ENCODE measurements at regions not wholly inside any gene's neighbourhood (a gene's known extent, or its start where the extent isn't known, plus 50 kb on each side); places are given as distances from the start of the nearest gene placed in this dataset.

- H3K36me3 ChIP-seq (ENCODE audit: control insufficient read depth in 4 of 4, insufficient read depth in 4 of 4, low read length in 3 of 4), result no peaks in the 10 kb centered on the region
- DNase-seq, result no peak
- WGBS (ENCODE audit: insufficient coverage), result 54% methylated on average over 10 of the region's 13 CpGs
- H3K27ac ChIP-seq (ENCODE audit: insufficient read depth in 1 of 2, low read depth in 1 of 2, low read length in 2 of 2, poor library complexity in 1 of 2, severe bottlenecking in 2 of 2), result no peak overlapping the region
- ChIA-PET CTCF (no interaction called here), POLR2A (no interaction called here)
- no peaks in the 10 kb centered on the region for H3K4me1 ChIP-seq (ENCODE audit: control extremely low read depth in 1 of 4, control insufficient read depth in 4 of 4, insufficient read depth in 4 of 4, low read length in 3 of 4)
- H3K4me3 ChIP-seq (ENCODE audit: control insufficient read depth in 1 of 7, extremely low read depth in 1 of 7, insufficient read depth in 4 of 7, low read depth in 2 of 7, low read length in 6 of 7), result no peak overlapping the region
- peaks cover 5 to 51% (median 20%) of the 10 kb centered on the region in 5 experiments for H3K27me3 ChIP-seq (replicated peaks in 2 of 5; ENCODE audit: control insufficient read depth in 4 of 5, insufficient read depth in 5 of 5, low read length in 4 of 5)
- no peaks in the 10 kb centered on the region for H3K9me3 ChIP-seq (ENCODE audit: control extremely low read depth in 1 of 5, control insufficient read depth in 4 of 5, insufficient read depth in 2 of 5, low read depth in 1 of 5, low read length in 4 of 5)
These were observed 111.6 kb upstream of the ERRFI1 start for GRCh38 chr1:8137481-8138244.

GRCh38 chr1:8136766-8137165 lies 110.7 kb upstream of the ERRFI1 start:
- Histone ChIP-seq H3K4me3 (ENCODE audit: control insufficient read depth in 1 of 7, extremely low read depth in 1 of 7, insufficient read depth in 4 of 7, low read depth in 2 of 7, low read length in 6 of 7) (no peak overlapping the region), H3K27ac (ENCODE audit: insufficient read depth in 1 of 2, low read depth in 1 of 2, low read length in 2 of 2, poor library complexity in 1 of 2, severe bottlenecking in 2 of 2) (no peak overlapping the region), H3K36me3 (ENCODE audit: control insufficient read depth in 4 of 4, insufficient read depth in 4 of 4, low read length in 3 of 4) (no peaks in the 10 kb centered on the region), H3K27me3 (replicated peaks in 2 of 5; ENCODE audit: control insufficient read depth in 4 of 5, insufficient read depth in 5 of 5, low read length in 4 of 5) (peaks cover 8 to 54% (median 20%) of the 10 kb centered on the region in 5 experiments), H3K4me1 (ENCODE audit: control extremely low read depth in 1 of 4, control insufficient read depth in 4 of 4, insufficient read depth in 4 of 4, low read length in 3 of 4) (no peaks in the 10 kb centered on the region), H3K9me3 (ENCODE audit: control extremely low read depth in 1 of 5, control insufficient read depth in 4 of 5, insufficient read depth in 2 of 5, low read depth in 1 of 5, low read length in 4 of 5) (no peaks in the 10 kb centered on the region)
- DNase-seq, result no peak
- 90% methylated on average over 5 of the region's 5 CpGs for WGBS (ENCODE audit: insufficient coverage)
- ChIA-PET CTCF (no interaction called here), POLR2A (no interaction called here)

- Histone ChIP-seq H3K27me3 (replicated peaks in 2 of 5; ENCODE audit: control insufficient read depth in 4 of 5, insufficient read depth in 5 of 5, low read length in 4 of 5) (peaks cover 8 to 54% (median 22%) of the 10 kb centered on the region in 5 experiments), H3K4me3 (ENCODE audit: control insufficient read depth in 1 of 7, extremely low read depth in 1 of 7, insufficient read depth in 4 of 7, low read depth in 2 of 7, low read length in 6 of 7) (no peak overlapping the region), H3K9me3 (ENCODE audit: control extremely low read depth in 1 of 5, control insufficient read depth in 4 of 5, insufficient read depth in 2 of 5, low read depth in 1 of 5, low read length in 4 of 5) (no peaks in the 10 kb centered on the region), H3K36me3 (ENCODE audit: control insufficient read depth in 4 of 4, insufficient read depth in 4 of 4, low read length in 3 of 4) (no peaks in the 10 kb centered on the region), H3K27ac (ENCODE audit: insufficient read depth in 1 of 2, low read depth in 1 of 2, low read length in 2 of 2, poor library complexity in 1 of 2, severe bottlenecking in 2 of 2) (no peak overlapping the region), H3K4me1 (ENCODE audit: control extremely low read depth in 1 of 4, control insufficient read depth in 4 of 4, insufficient read depth in 4 of 4, low read length in 3 of 4) (no peaks in the 10 kb centered on the region)
- POLR2A ChIA-PET, result no interaction called here
- no peak for DNase-seq
- WGBS (ENCODE audit: insufficient coverage), result 100% methylated on average over 4 of the region's 7 CpGs
- CTCF ChIA-PET, result no interaction called here
These were observed 109.1 kb upstream of the ERRFI1 start for GRCh38 chr1:8135250-8135649.

GRCh38 chr1:8134546-8135235 lies 108.6 kb upstream of the ERRFI1 start:
- no peaks in the 10 kb centered on the region for H3K4me1 ChIP-seq (ENCODE audit: control extremely low read depth in 1 of 4, control insufficient read depth in 4 of 4, insufficient read depth in 4 of 4, low read length in 3 of 4)
- ChIA-PET CTCF (no interaction called here), POLR2A (no interaction called here)
- DNase-seq, result no peak
- H3K27me3 ChIP-seq (replicated peaks in 2 of 5; ENCODE audit: control insufficient read depth in 4 of 5, insufficient read depth in 5 of 5, low read length in 4 of 5), result peaks cover 8 to 49% (median 20%) of the 10 kb centered on the region in 5 experiments
- 84% methylated on average over 13 of the region's 14 CpGs for WGBS (ENCODE audit: insufficient coverage)
- H3K36me3 ChIP-seq (ENCODE audit: control insufficient read depth in 4 of 4, insufficient read depth in 4 of 4, low read length in 3 of 4), result no peaks in the 10 kb centered on the region
- H3K9me3 ChIP-seq (ENCODE audit: control extremely low read depth in 1 of 5, control insufficient read depth in 4 of 5, insufficient read depth in 2 of 5, low read depth in 1 of 5, low read length in 4 of 5), result no peaks in the 10 kb centered on the region
- no peak overlapping the region for H3K27ac ChIP-seq (ENCODE audit: insufficient read depth in 1 of 2, low read depth in 1 of 2, low read length in 2 of 2, poor library complexity in 1 of 2, severe bottlenecking in 2 of 2)
- no peak overlapping the region for H3K4me3 ChIP-seq (ENCODE audit: control insufficient read depth in 1 of 7, extremely low read depth in 1 of 7, insufficient read depth in 4 of 7, low read depth in 2 of 7, low read length in 6 of 7)

- whole genome bisulfite sequencing (ENCODE audit: insufficient coverage), result no CpG with 5 or more reads among the region's 4 CpGs
- Histone ChIP-seq H3K36me3 (ENCODE audit: control insufficient read depth in 4 of 4, insufficient read depth in 4 of 4, low read length in 3 of 4) (no peaks in the 10 kb centered on the region), H3K27me3 (replicated peaks in 2 of 5; ENCODE audit: control insufficient read depth in 4 of 5, insufficient read depth in 5 of 5, low read length in 4 of 5) (peaks cover 8 to 48% (median 20%) of the 10 kb centered on the region in 5 experiments), H3K27ac (ENCODE audit: insufficient read depth in 1 of 2, low read depth in 1 of 2, low read length in 2 of 2, poor library complexity in 1 of 2, severe bottlenecking in 2 of 2) (no peak overlapping the region), H3K4me1 (ENCODE audit: control extremely low read depth in 1 of 4, control insufficient read depth in 4 of 4, insufficient read depth in 4 of 4, low read length in 3 of 4) (no peaks in the 10 kb centered on the region), H3K4me3 (ENCODE audit: control insufficient read depth in 1 of 7, extremely low read depth in 1 of 7, insufficient read depth in 4 of 7, low read depth in 2 of 7, low read length in 6 of 7) (no peak overlapping the region), H3K9me3 (ENCODE audit: control extremely low read depth in 1 of 5, control insufficient read depth in 4 of 5, insufficient read depth in 2 of 5, low read depth in 1 of 5, low read length in 4 of 5) (no peaks in the 10 kb centered on the region)
- no peak for DNase-seq
- POLR2A ChIA-PET, result no interaction called here
- CTCF ChIA-PET, result no interaction called here
These were observed 107.7 kb upstream of the ERRFI1 start for GRCh38 chr1:8133657-8134430.

DNA sequence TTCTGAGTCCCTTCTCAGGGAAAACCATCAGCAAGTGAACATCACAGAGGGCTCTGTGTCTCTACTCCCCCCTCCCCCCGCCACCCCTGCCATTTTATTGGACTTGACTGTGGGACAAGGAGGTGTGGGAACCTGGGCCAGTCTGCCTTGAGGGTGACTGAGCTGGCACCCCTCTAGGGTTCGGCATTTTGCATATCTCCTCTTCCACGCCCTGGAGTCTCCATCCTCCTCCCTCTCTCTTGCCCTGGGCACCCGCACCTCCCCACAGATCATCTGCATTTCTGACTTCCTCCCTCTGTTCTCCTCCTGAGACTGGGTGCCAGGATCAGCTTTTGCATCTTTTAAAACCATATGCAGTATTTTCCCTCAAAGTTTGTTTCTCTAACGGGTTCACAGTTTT lies 107.1 kb upstream of the ERRFI1 start:
- ChIA-PET POLR2A (no interaction called here), CTCF (no interaction called here)
- peaks cover 8 to 42% (median 16%) of the 10 kb centered on the region in 5 experiments for H3K27me3 ChIP-seq (replicated peaks in 2 of 5; ENCODE audit: control insufficient read depth in 4 of 5, insufficient read depth in 5 of 5, low read length in 4 of 5)
- H3K9me3 ChIP-seq (ENCODE audit: control extremely low read depth in 1 of 5, control insufficient read depth in 4 of 5, insufficient read depth in 2 of 5, low read depth in 1 of 5, low read length in 4 of 5), result no peaks in the 10 kb centered on the region
- no peak overlapping the region for H3K27ac ChIP-seq (ENCODE audit: insufficient read depth in 1 of 2, low read depth in 1 of 2, low read length in 2 of 2, poor library complexity in 1 of 2, severe bottlenecking in 2 of 2)
- no peaks in the 10 kb centered on the region for H3K4me1 ChIP-seq (ENCODE audit: control extremely low read depth in 1 of 4, control insufficient read depth in 4 of 4, insufficient read depth in 4 of 4, low read length in 3 of 4)
- no peak for DNase-seq
- no peak overlapping the region for H3K4me3 ChIP-seq (ENCODE audit: control insufficient read depth in 1 of 7, extremely low read depth in 1 of 7, insufficient read depth in 4 of 7, low read depth in 2 of 7, low read length in 6 of 7)
- WGBS (ENCODE audit: insufficient coverage), result 71% methylated on average over 5 of the region's 5 CpGs
- no peaks in the 10 kb centered on the region for H3K36me3 ChIP-seq (ENCODE audit: control insufficient read depth in 4 of 4, insufficient read depth in 4 of 4, low read length in 3 of 4)

DNA sequence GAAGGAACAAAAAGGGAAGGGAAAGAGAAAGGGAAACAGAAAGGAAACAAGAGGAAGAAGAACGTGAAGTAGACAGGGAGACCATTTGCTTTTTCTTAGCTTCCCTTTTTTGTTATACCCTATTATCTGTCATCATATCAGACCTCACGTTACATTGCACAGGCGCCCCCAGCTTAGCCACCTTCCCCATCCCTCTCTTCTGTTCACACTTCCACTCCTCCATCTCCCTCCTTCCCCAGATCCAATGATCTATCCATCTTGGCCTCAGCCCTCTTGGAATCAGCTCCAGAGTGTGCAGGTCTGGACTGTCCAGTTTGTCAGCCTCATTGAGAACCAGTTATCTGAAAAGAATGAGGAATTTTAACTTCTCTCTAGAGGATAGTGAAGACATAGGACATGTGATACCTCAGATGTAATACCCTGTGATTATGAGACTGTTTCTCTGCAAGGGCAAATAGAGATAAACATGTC lies 101.1 kb upstream of the ERRFI1 start:
- H3K9me3 ChIP-seq (ENCODE audit: control extremely low read depth in 1 of 5, control insufficient read depth in 4 of 5, insufficient read depth in 2 of 5, low read depth in 1 of 5, low read length in 4 of 5), result peaks cover 0 to 6% (median 3%) of the 10 kb centered on the region in 5 experiments
- ChIA-PET POLR2A (no interaction called here), CTCF (no interaction called here)
- H3K27ac ChIP-seq (ENCODE audit: insufficient read depth in 1 of 2, low read depth in 1 of 2, low read length in 2 of 2, poor library complexity in 1 of 2, severe bottlenecking in 2 of 2), result no peak overlapping the region
- no peaks in the 10 kb centered on the region for H3K4me1 ChIP-seq (ENCODE audit: control extremely low read depth in 1 of 4, control insufficient read depth in 4 of 4, insufficient read depth in 4 of 4, low read length in 3 of 4)
- DNase-seq, result peak in 2 of 3 donors; percentile 31 to 52
- no peak overlapping the region for H3K4me3 ChIP-seq (ENCODE audit: control insufficient read depth in 1 of 7, extremely low read depth in 1 of 7, insufficient read depth in 4 of 7, low read depth in 2 of 7, low read length in 6 of 7)
- WGBS (ENCODE audit: insufficient coverage), result 23% methylated on average over 2 of the region's 3 CpGs
- H3K27me3 ChIP-seq (replicated peaks in 2 of 5; ENCODE audit: control insufficient read depth in 4 of 5, insufficient read depth in 5 of 5, low read length in 4 of 5), result peaks cover 0 to 7% (median 2%) of the 10 kb centered on the region in 5 experiments
- H3K36me3 ChIP-seq (ENCODE audit: control insufficient read depth in 4 of 4, insufficient read depth in 4 of 4, low read length in 3 of 4), result no peaks in the 10 kb centered on the region

Measured in common myeloid progenitor, CD34-positive (primary cell).